ENCODE measurements at regions not wholly inside any gene's neighbourhood (a gene's known extent, or its start where the extent isn't known, plus 50 kb on each side); places are given as distances from the start of the nearest gene placed in this dataset.

- TF ChIP-seq CTCF (conservative IDR thresholded peaks at IDR 0.05; ENCODE audit: low read depth, low read length) (no peak), EZH2 (IDR thresholded peaks at IDR 0.05; ENCODE audit: borderline replicate concordance, low read depth, low read length, poor library complexity, severe bottlenecking) (no peak)
Observed at GRCh38 chr14:44712024-44712815, 205.1 kb upstream of the FSCB start.
